Neural cell (in vitro differentiated cells): ENCODE measurements at regions not wholly inside any gene's neighbourhood (a gene's known extent, or its start where the extent isn't known, plus 50 kb on each side); places are given as distances from the start of the nearest gene placed in this dataset.

Source experiments
- H2AFZ ChIP-seq: fragments of 200-600, 300-800 bp; sonication (generic), shearing (Covaris generic); 2 replicates; pipeline ENCODE4 v1.6.0; 2014; ENCODE audit warnings: low read depth, mild to moderate bottlenecking, antibody characterized with exemption, low read length, moderate library complexity
- H3F3A ChIP-seq: fragments of 200-600 bp; shearing (Covaris generic); 2 replicates; pipeline ENCODE4 v1.6.1; 2016; ENCODE audit warnings: mild to moderate bottlenecking, moderate library complexity, mixed read lengths, antibody characterized with exemption, low read length; ENCODE audit not compliant: insufficient read depth, poor library complexity, severe bottlenecking
- H3K27ac ChIP-seq: fragments of 200-600, 300-800 bp; sonication (generic), shearing (Covaris generic); 2 replicates; pipeline ENCODE4 v1.5.1; 2014; ENCODE audit warnings: mild to moderate bottlenecking, low read length, moderate library complexity
- H3K27me3 ChIP-seq: fragments of 300-800, 200-600 bp; sonication (generic), shearing (Covaris generic); 2 replicates; pipeline ENCODE4 v1.6.0; 2014; ENCODE audit warnings: mild to moderate bottlenecking, low read depth, low read length, moderate library complexity; ENCODE audit not compliant: insufficient read depth
- H3K36me3 ChIP-seq: fragments of 300-800, 200-600 bp; sonication (generic), shearing (Covaris generic); 2 replicates; pipeline ENCODE4 v1.5.1; 2014; ENCODE audit warnings: mild to moderate bottlenecking, antibody characterized with exemption, low read length, moderate library complexity; ENCODE audit not compliant: insufficient read depth
- H3K4me2 ChIP-seq: fragments of 300-800, 200-600 bp; sonication (generic), shearing (Covaris generic); 2 replicates; pipeline ENCODE4 v1.6.0; 2014; ENCODE audit warnings: mild to moderate bottlenecking, low read length
- H3K4me3 ChIP-seq: fragments of 300-800, 200-600 bp; sonication (generic), shearing (Covaris generic); 2 replicates; pipeline ENCODE4 v1.5.1; 2014; ENCODE audit warnings: mild to moderate bottlenecking, low read length, moderate library complexity
- H3K79me2 ChIP-seq: fragments of 200-600 bp; shearing (Covaris generic); replicated peaks from 2 replicates; pipeline ENCODE4 v1.6.0; 2014; ENCODE audit warnings: mild to moderate bottlenecking, low read length, moderate library complexity; ENCODE audit not compliant: insufficient read depth
- H3K9ac ChIP-seq: fragments of 300-800, 200-600 bp; sonication (generic), shearing (Covaris generic); 2 replicates; pipeline ENCODE4 v1.6.1; 2016; ENCODE audit warnings: mild to moderate bottlenecking, low read length, mixed read lengths
- H3K9me2 ChIP-seq: fragments of 200-600 bp; shearing (Covaris generic); 2 replicates; pipeline ENCODE4 v1.6.1; 2016; ENCODE audit warnings: mild to moderate bottlenecking, low read length, mixed read lengths; ENCODE audit not compliant: insufficient read depth
- H3K9me3 ChIP-seq: fragments of 200-600, 300-800 bp; sonication (generic), shearing (Covaris generic); 2 replicates; pipeline ENCODE4 v1.6.1; 2016; ENCODE audit warnings: mild to moderate bottlenecking, mixed run types, low read length, moderate library complexity, mixed read lengths
- H4K20me1 ChIP-seq: fragments of 200-600 bp; shearing (Covaris generic); 2 replicates; pipeline ENCODE4 v1.6.1; 2016; ENCODE audit warnings: mild to moderate bottlenecking, mixed run types; ENCODE audit not compliant: insufficient read depth
- EP300 ChIP-seq: fragments of 450-650 bp; conservative IDR thresholded peaks from 2 replicates; pipeline ENCODE4 v1.6.1; 2014; ENCODE audit warnings: antibody characterized with exemption, mild to moderate bottlenecking, moderate library complexity; ENCODE audit not compliant: poor library complexity, severe bottlenecking
- EZH2 ChIP-seq: fragments of 200-600, 300-800 bp; shearing (Covaris generic), sonication (generic); IDR thresholded peaks from 2 replicates; pipeline ENCODE4 v1.6.1; 2014; ENCODE audit warnings: antibody characterized with exemption, low read length, borderline replicate concordance, mild to moderate bottlenecking; ENCODE audit not compliant: insufficient read depth, poor library complexity, severe bottlenecking
- MXI1 ChIP-seq: fragments of 450-650 bp; conservative IDR thresholded peaks from 2 replicates; pipeline ENCODE4 v1.6.1; 2014; ENCODE audit warnings: antibody characterized with exemption, mild to moderate bottlenecking; ENCODE audit not compliant: poor library complexity, severe bottlenecking
- POLR2AphosphoS5 ChIP-seq: IDR thresholded peaks from 2 replicates; pipeline ENCODE4 v1.6.1; 2012
- RAD21 ChIP-seq: fragments of 450-650 bp; conservative IDR thresholded peaks from 2 replicates; pipeline ENCODE4 v1.6.1; 2014; ENCODE audit warnings: antibody characterized with exemption, mild to moderate bottlenecking, moderate library complexity
- REST ChIP-seq: IDR thresholded peaks from 2 replicates; pipeline ENCODE4 v1.6.1; 2012; ENCODE audit warnings: borderline replicate concordance
- SMC3 ChIP-seq: fragments of 450-650 bp; conservative IDR thresholded peaks from 2 replicates; pipeline ENCODE4 v1.6.1; 2014; ENCODE audit warnings: antibody characterized with exemption, mild to moderate bottlenecking, moderate library complexity; ENCODE audit not compliant: poor library complexity
- TAF1 ChIP-seq: IDR thresholded peaks from 2 replicates; pipeline ENCODE4 v1.6.1; 2012; ENCODE audit warnings: low read depth
- TF ChIP-seq, protein P1 (sequence below): fragments of 450-650 bp; IDR thresholded peaks from 2 replicates; pipeline ENCODE4 v1.5.1; 2014; ENCODE audit warnings: antibody characterized with exemption, mild to moderate bottlenecking, moderate library complexity; ENCODE audit not compliant: poor library complexity, severe bottlenecking

- Histone ChIP-seq H3F3A (peaks cover 2% of the 10 kb centered on the region), H3K27me3 (no peaks in the 10 kb centered on the region), H2AFZ (no peak overlapping the region), H3K9me3 (no peaks in the 10 kb centered on the region), H3K4me3 (no peak overlapping the region), H3K27ac (no peak overlapping the region), H3K9me2 (no peaks in the 10 kb centered on the region), H3K36me3 (no peaks in the 10 kb centered on the region), H4K20me1 (no peaks in the 10 kb centered on the region), H3K9ac (no peak overlapping the region), H3K4me2 (no peak overlapping the region), H3K79me2 (no peaks in the 10 kb centered on the region)
- no peak for TF ChIP-seq EZH2
Observed at GRCh38 chr4:28966982-28967381, 1753.2 kb upstream of the PCDH7 start.

- Histone ChIP-seq H4K20me1 (no peaks in the 10 kb centered on the region), H2AFZ (no peak overlapping the region), H3K27me3 (no peaks in the 10 kb centered on the region), H3K36me3 (no peaks in the 10 kb centered on the region), H3K4me2 (no peak overlapping the region), H3K9me3 (no peaks in the 10 kb centered on the region), H3K4me3 (no peak overlapping the region), H3K9me2 (no peaks in the 10 kb centered on the region), H3K79me2 (no peaks in the 10 kb centered on the region), H3K9ac (no peak overlapping the region), H3K27ac (no peak overlapping the region), H3F3A (peaks cover 2% of the 10 kb centered on the region)
- TF ChIP-seq TAF1 (no peak), EP300 (no peak), REST (no peak), MXI1 (no peak), EZH2 (no peak), POLR2AphosphoS5 (no peak), RAD21 (no peak)
- TF ChIP-seq, protein P1, sequence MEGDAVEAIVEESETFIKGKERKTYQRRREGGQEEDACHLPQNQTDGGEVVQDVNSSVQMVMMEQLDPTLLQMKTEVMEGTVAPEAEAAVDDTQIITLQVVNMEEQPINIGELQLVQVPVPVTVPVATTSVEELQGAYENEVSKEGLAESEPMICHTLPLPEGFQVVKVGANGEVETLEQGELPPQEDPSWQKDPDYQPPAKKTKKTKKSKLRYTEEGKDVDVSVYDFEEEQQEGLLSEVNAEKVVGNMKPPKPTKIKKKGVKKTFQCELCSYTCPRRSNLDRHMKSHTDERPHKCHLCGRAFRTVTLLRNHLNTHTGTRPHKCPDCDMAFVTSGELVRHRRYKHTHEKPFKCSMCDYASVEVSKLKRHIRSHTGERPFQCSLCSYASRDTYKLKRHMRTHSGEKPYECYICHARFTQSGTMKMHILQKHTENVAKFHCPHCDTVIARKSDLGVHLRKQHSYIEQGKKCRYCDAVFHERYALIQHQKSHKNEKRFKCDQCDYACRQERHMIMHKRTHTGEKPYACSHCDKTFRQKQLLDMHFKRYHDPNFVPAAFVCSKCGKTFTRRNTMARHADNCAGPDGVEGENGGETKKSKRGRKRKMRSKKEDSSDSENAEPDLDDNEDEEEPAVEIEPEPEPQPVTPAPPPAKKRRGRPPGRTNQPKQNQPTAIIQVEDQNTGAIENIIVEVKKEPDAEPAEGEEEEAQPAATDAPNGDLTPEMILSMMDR, result no peak
Observed at GRCh38 chr4:28973587-28974350, 1746.4 kb upstream of the PCDH7 start.

DNA sequence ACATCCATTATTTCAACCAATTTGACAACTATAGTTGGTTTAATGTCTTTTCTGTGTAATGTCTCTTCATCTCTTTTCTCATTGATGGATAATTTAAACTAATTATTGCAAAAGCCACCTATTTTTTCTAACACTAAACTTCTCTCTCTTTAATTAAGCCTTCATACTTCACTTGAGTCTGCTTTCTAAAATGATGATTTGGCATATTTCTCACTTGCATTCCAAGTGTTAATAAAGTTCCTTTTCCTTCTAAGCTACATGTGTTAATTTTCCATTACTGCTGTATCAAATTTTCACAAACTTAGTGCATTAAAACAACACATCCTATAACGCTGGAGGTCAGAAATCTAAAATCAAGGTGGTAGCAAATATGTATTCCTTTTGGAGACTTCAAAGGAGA, 1743.8 kb upstream of the PCDH7 start:
- no peaks in the 10 kb centered on the region for H3K9me3 ChIP-seq
- no peaks in the 10 kb centered on the region for H3K36me3 ChIP-seq
- H3K27me3 ChIP-seq, result no peaks in the 10 kb centered on the region
- no peak overlapping the region for H3K9ac ChIP-seq
- no peak overlapping the region for H3K27ac ChIP-seq
- H2AFZ ChIP-seq, result no peak overlapping the region
- no peak overlapping the region for H3K4me2 ChIP-seq
- H3K4me3 ChIP-seq, result no peak overlapping the region
- no peaks in the 10 kb centered on the region for H4K20me1 ChIP-seq
- no peaks in the 10 kb centered on the region for H3K79me2 ChIP-seq
- H3F3A ChIP-seq, result no peaks in the 10 kb centered on the region
- TF ChIP-seq REST (no peak), TAF1 (no peak), EZH2 (no peak), EP300 (no peak), POLR2AphosphoS5 (no peak), RAD21 (no peak), MXI1 (no peak), SMC3 (no peak)
- TF ChIP-seq, protein P1, result no peak
- no peaks in the 10 kb centered on the region for H3K9me2 ChIP-seq
